BLaER1 treated with 17β-estradiol and CSF1 and Interleukin-3, amounts not matched to agents 10 nM and 100 nM (cell line): ENCODE measurements at regions not wholly inside any gene's neighbourhood (a gene's known extent, or its start where the extent isn't known, plus 50 kb on each side); places are given as distances from the start of the nearest gene placed in this dataset.

Source experiments
- H3K27ac ChIP-seq, 11 experiments: shearing (Covaris generic); formaldehyde crosslinking; 2 replicates each; pipeline ENCODE4 v1.8.1; 2022
- H3K27me3 ChIP-seq, 11 experiments: shearing (Covaris generic); formaldehyde crosslinking; 2 replicates each; pipeline ENCODE4 v1.8.1; 2022
- H3K36me3 ChIP-seq, 11 experiments: shearing (Covaris generic); formaldehyde crosslinking; 2 replicates each; pipeline ENCODE4 v1.8.1; 2022
- H3K4me1 ChIP-seq, 10 experiments: shearing (Covaris generic); formaldehyde crosslinking; 2 replicates each; pipeline ENCODE4 v1.8.1; 2022
- H3K4me2 ChIP-seq, 11 experiments: shearing (Covaris generic); formaldehyde crosslinking; 2 replicates each; pipeline ENCODE4 v1.8.1; 2022
- H3K4me3 ChIP-seq, 10 experiments: shearing (Covaris generic); formaldehyde crosslinking; 2 replicates each; pipeline ENCODE4 v1.8.1; 2022
- H3K9ac ChIP-seq, 11 experiments: shearing (Covaris generic); formaldehyde crosslinking; 2 replicates each; pipeline ENCODE4 v1.8.1; 2022
- H3K9me3 ChIP-seq, 11 experiments: shearing (Covaris generic); formaldehyde crosslinking; replicated peaks in 1 of 11; 2 replicates each; pipeline ENCODE4 v1.8.1; 2022
- H4K20me1 ChIP-seq, 11 experiments: shearing (Covaris generic); formaldehyde crosslinking; 2 replicates each; pipeline ENCODE4 v1.8.1; 2022
- Cebpa-rat ChIP-seq, 11 experiments: shearing (Covaris generic); IDR thresholded peaks; 2 replicates each; pipeline ENCODE4 v1.8.1; 2022

GRCh38 chr11:112777283-112777751, 183.9 kb upstream of the NCAM1 start:
- Histone ChIP-seq H3K27me3 (no peaks in the 10 kb centered on the region), H3K4me3 (no peak overlapping the region), H4K20me1 (no peaks in the 10 kb centered on the region), H3K27ac (no peak overlapping the region), H3K36me3 (no peaks in the 10 kb centered on the region), H3K9me3 (no peaks in the 10 kb centered on the region), H3K9ac (no peak overlapping the region), H3K4me2 (no peak overlapping the region), H3K4me1 (peaks cover 1 to 4% (median 4%) of the 10 kb centered on the region in 10 experiments; a peak in 19 of 20 replicates)
- TF ChIP-seq Cebpa-rat (IDR thresholded peaks at IDR 0.05): no peak

DNA sequence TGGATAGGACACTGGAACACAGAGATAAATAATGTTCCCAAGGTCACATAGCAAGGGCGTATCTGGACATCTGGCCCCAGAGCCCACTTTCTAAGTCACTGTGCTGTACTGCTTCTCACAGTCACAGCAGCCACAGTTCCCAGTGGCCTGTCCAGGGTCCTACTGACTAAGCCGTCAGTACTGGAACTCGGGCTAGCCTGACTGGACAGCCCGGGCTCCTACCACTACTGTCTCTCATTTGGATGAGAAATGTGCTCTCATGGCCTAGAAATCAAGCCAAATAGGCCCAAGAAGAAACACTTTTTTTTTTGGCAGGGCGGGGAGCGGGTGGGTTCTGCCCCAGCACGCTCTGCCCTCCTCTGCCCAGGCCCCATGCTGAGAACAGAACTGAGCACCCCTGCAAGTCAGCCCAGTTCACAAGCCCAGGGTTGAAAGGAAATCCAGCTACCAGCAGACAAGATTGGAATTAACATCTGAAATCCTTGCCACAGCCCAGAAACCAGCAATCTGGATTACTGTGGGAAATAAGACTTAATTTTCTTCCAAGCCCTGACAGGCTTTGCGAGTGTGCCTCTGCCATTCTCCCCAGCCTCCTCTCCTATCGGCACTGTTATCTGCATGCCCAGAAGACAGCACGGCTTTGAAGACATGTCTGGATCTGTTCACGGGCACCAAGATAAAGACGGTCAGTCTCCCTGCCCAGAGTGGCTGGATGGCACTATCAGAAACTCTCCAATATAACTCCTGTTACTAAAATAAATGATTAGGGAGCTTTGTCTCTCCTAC, 182.9 kb upstream of the NCAM1 start:
- no peak overlapping the region for H3K4me3 ChIP-seq
- no peak overlapping the region for H3K27ac ChIP-seq
- no peaks in the 10 kb centered on the region for H4K20me1 ChIP-seq
- H3K9me3 ChIP-seq: no peaks in the 10 kb centered on the region
- H3K4me1 ChIP-seq: no peaks in the 10 kb centered on the region
- TF ChIP-seq Cebpa-rat (IDR thresholded peaks at IDR 0.05): no peak
- no peaks in the 10 kb centered on the region for H3K36me3 ChIP-seq
- no peaks in the 10 kb centered on the region for H3K27me3 ChIP-seq
- no peak overlapping the region for H3K4me2 ChIP-seq
- H3K9ac ChIP-seq: no peak overlapping the region

DNA sequence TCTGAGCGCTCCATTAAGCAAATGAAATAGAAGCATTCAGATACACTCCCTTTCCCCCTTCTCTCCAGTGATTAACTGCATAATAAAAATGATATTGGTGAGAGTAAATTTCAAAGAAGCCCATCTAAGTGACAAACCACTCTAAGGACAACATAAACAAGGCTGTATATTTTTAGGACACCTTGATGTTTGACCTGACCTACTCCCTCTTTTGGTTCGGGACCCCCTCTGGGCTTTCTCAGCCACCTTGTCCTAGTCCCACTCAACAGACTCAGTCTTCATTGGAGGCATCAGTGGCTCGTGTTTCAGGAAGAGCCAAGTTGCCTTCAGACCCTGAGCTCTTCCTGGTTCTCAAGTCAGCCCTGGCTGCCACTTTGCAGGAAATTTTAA, 182.3 kb upstream of the NCAM1 start:
- Histone ChIP-seq H3K36me3 (no peaks in the 10 kb centered on the region), H3K9ac (no peak overlapping the region), H3K9me3 (no peaks in the 10 kb centered on the region), H4K20me1 (no peaks in the 10 kb centered on the region), H3K27me3 (no peaks in the 10 kb centered on the region), H3K27ac (no peak overlapping the region), H3K4me1 (no peaks in the 10 kb centered on the region), H3K4me2 (no peak overlapping the region), H3K4me3 (no peak overlapping the region)
- no peak for TF ChIP-seq Cebpa-rat (IDR thresholded peaks at IDR 0.05)

DNA sequence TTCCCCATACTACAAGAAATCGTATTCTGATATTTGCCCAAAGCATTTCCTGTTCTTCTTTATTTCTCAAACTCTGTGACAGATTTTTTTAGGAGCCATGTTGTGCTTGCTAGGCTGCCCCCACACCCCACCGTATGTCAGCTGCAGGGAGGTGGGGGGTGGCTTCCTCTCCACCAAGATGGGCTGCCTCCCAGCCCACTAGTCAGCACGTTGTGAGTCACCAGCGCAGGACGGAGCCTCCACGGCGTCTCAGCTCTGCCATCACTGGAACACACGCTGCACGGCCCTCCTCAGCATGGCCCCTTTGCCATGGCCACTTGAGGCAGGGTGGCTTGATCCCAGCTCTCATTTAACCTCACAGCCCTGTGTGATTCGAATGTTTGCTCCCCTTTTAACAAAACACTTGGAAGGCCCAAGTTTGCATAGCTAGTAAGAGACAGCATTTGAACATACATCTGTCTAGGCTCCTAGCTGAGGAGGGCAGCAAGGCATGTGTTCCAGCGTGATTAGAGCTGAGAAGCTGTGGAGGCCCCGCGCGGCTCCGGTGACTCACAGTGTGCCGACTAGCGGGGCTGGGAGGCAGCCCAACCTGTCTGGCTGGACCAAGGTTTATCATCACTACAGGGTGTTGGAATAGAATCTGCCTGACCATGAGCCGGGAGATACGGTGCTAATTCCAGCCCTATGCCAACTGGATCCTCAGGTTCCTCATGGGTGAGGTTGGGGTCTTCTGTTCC, 180.7 kb upstream of the NCAM1 start:
- H3K9me3 ChIP-seq: no peaks in the 10 kb centered on the region
- no peak overlapping the region for H3K4me2 ChIP-seq
- H4K20me1 ChIP-seq: no peaks in the 10 kb centered on the region
- no peaks in the 10 kb centered on the region for H3K36me3 ChIP-seq
- H3K27ac ChIP-seq: no peak overlapping the region
- H3K27me3 ChIP-seq: no peaks in the 10 kb centered on the region
- TF ChIP-seq Cebpa-rat (IDR thresholded peaks at IDR 0.05): no peak
- no peak overlapping the region for H3K9ac ChIP-seq
- no peak overlapping the region for H3K4me3 ChIP-seq
- H3K4me1 ChIP-seq: no peaks in the 10 kb centered on the region

- no peak overlapping the region for H3K9ac ChIP-seq
- no peak overlapping the region for H3K4me3 ChIP-seq
- H3K36me3 ChIP-seq: no peaks in the 10 kb centered on the region
- no peaks in the 10 kb centered on the region for H3K4me1 ChIP-seq
- no peaks in the 10 kb centered on the region for H3K9me3 ChIP-seq
- H4K20me1 ChIP-seq: no peaks in the 10 kb centered on the region
- H3K27me3 ChIP-seq: no peaks in the 10 kb centered on the region
- no peak for TF ChIP-seq Cebpa-rat (IDR thresholded peaks at IDR 0.05)
- no peak overlapping the region for H3K27ac ChIP-seq
- H3K4me2 ChIP-seq: no peak overlapping the region
Observed at GRCh38 chr11:112783945-112784322, 177.3 kb upstream of the NCAM1 start.

DNA sequence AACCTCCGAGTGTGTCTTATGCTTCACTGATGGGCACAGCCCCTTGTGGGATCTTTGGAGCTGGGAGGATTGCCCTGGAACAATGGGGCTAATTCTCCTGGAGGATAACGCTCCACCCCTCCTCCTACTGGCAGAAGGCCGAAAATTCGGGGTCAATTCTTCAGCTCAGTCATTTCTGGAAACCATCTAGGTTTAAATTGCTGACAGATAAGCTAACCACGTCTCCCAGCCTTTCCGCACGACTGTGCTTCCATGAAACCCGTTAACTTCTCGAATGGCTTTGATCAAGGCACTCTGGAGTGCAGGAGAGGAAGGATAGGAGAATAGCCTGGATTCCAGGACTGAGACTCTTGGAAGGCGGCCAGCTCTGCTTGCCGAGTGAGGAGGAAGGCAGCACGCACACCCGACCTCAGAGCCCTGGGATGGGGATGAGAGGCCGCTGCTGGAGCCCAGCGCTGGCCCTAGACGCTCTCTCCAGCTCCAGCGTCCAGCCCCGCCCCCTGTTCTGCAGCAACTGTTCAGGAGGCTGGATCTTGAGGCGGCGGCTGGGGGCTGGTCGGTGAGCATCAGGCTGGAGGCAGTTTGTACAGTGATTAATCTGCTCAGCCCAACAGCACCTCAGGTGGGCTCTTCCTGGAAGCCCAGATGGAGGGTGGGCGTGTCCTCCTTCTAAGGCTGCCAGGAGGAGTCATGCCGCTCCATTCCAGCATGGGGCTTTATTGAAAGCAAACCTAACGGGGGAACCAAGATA, 176.7 kb upstream of the NCAM1 start:
- Histone ChIP-seq H3K27ac (no peak overlapping the region), H3K4me3 (no peak overlapping the region), H4K20me1 (no peaks in the 10 kb centered on the region), H3K9ac (no peak overlapping the region), H3K27me3 (no peaks in the 10 kb centered on the region), H3K4me2 (no peak overlapping the region), H3K36me3 (no peaks in the 10 kb centered on the region), H3K4me1 (no peaks in the 10 kb centered on the region), H3K9me3 (no peaks in the 10 kb centered on the region)
- no peak for TF ChIP-seq Cebpa-rat (IDR thresholded peaks at IDR 0.05)

DNA sequence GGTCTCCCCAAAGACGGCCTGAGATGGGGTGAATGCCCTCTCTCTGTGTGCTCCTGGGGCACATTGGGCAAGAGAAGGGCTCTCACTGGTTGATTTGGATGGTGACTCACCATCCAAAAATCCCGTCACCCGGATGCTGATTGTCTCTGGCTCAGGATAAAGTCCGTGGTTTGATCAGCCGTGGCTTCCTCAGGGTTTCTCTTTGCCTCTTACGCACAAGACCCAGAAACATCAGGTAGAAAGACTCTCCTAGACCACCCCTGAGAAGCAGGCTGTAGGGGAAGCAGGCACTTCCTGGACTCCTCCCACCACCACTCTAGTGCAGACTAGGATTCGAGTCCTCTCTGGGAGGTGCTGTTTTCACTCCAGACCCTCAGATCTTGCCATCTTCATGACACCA, 176.1 kb upstream of the NCAM1 start:
- Histone ChIP-seq H3K4me1 (no peaks in the 10 kb centered on the region), H3K27me3 (no peaks in the 10 kb centered on the region), H4K20me1 (no peaks in the 10 kb centered on the region), H3K4me2 (no peak overlapping the region), H3K9ac (no peak overlapping the region), H3K36me3 (no peaks in the 10 kb centered on the region), H3K4me3 (no peak overlapping the region), H3K27ac (no peak overlapping the region), H3K9me3 (no peaks in the 10 kb centered on the region)
- TF ChIP-seq Cebpa-rat (IDR thresholded peaks at IDR 0.05): no peak

- no peak overlapping the region for H3K9ac ChIP-seq
- no peaks in the 10 kb centered on the region for H3K9me3 ChIP-seq
- no peaks in the 10 kb centered on the region for H3K27me3 ChIP-seq
- H3K4me1 ChIP-seq: no peaks in the 10 kb centered on the region
- H3K4me2 ChIP-seq: no peak overlapping the region
- no peaks in the 10 kb centered on the region for H3K36me3 ChIP-seq
- no peak for TF ChIP-seq Cebpa-rat (IDR thresholded peaks at IDR 0.05)
- no peak overlapping the region for H3K4me3 ChIP-seq
- no peaks in the 10 kb centered on the region for H4K20me1 ChIP-seq
- H3K27ac ChIP-seq: no peak overlapping the region
Observed at GRCh38 chr11:112785719-112786118, 175.5 kb upstream of the NCAM1 start.

- Histone ChIP-seq H3K4me2 (no peak overlapping the region), H3K36me3 (no peaks in the 10 kb centered on the region), H3K27me3 (no peaks in the 10 kb centered on the region), H3K9me3 (no peaks in the 10 kb centered on the region), H3K9ac (no peak overlapping the region), H4K20me1 (no peaks in the 10 kb centered on the region), H3K27ac (no peak overlapping the region), H3K4me1 (no peaks in the 10 kb centered on the region), H3K4me3 (no peak overlapping the region)
- no peak for TF ChIP-seq Cebpa-rat (IDR thresholded peaks at IDR 0.05)
Observed at GRCh38 chr11:112786196-112786595, 175.0 kb upstream of the NCAM1 start.
